H1 (cell line): ENCODE measurements at regions not wholly inside any gene's neighbourhood (a gene's known extent, or its start where the extent isn't known, plus 50 kb on each side); places are given as distances from the start of the nearest gene placed in this dataset.

Experiments
- BRCA1 ChIP-seq: IDR thresholded peaks from 2 replicates; pipeline ENCODE4 v1.6.1; 2012; ENCODE audit warnings: low read depth, low read length, improper control_type of control experiment
- EZH2 ChIP-seq: fragments of 200-600 bp; sonication (generic); IDR thresholded peaks from 2 replicates; pipeline ENCODE4 v1.7.1; 2012; ENCODE audit warnings: low read depth, mild to moderate bottlenecking, moderate library complexity, low read length, inconsistent platforms; ENCODE audit not compliant: severe bottlenecking
- FOSL1 ChIP-seq: IDR thresholded peaks from 2 replicates; pipeline ENCODE4 v1.6.1; 2011; ENCODE audit warnings: mild to moderate bottlenecking, low read depth, low read length, moderate library complexity; ENCODE audit not compliant: insufficient read depth
- JUN ChIP-seq: IDR thresholded peaks from 2 replicates; pipeline ENCODE4 v1.6.1; 2011; ENCODE audit warnings: low read depth, mild to moderate bottlenecking, improper control_type of control experiment, low read length
- POLR2A ChIP-seq, 2 experiments: IDR thresholded peaks; 1 replicate in 1 of 2; 2 replicates in 1 of 2; pipeline ENCODE4 v1.6.1; 2011; ENCODE audit warnings: low read depth in 2 of 2, low read length in 2 of 2, mild to moderate bottlenecking in 2 of 2; ENCODE audit errors: control extremely low read depth in 1 of 2
- POLR2AphosphoS5 ChIP-seq: IDR thresholded peaks from 2 replicates; pipeline ENCODE4 v1.6.1; 2011; ENCODE audit warnings: low read depth, low read length
- SIRT6 ChIP-seq: IDR thresholded peaks from one replicate; pipeline ENCODE4 v1.7.1; 2012; ENCODE audit warnings: low read length, inconsistent platforms
- TAF1 ChIP-seq: IDR thresholded peaks from 2 replicates; pipeline ENCODE4 v1.6.1; 2011; ENCODE audit warnings: mild to moderate bottlenecking, low read depth, low read length
- TEAD4 ChIP-seq: IDR thresholded peaks from 2 replicates; pipeline ENCODE4 v1.6.1; 2012; ENCODE audit warnings: low read depth, low read length, inconsistent platforms, mixed read lengths
- TF ChIP-seq, protein P1 (sequence below): IDR thresholded peaks from 2 replicates; pipeline ENCODE4 v1.6.1; 2012; ENCODE audit warnings: low read length, inconsistent platforms
- TF ChIP-seq, protein P2 (sequence below), 3 experiments: IDR thresholded peaks; 1 replicate in 2 of 3; 2 replicates in 1 of 3; pipeline versions ENCODE4 v1.5.1 to v1.6.1; 2011; ENCODE audit warnings: low read length in 3 of 3, mild to moderate bottlenecking in 3 of 3, inconsistent platforms in 2 of 3, low read depth in 1 of 3, moderate library complexity in 1 of 3; ENCODE audit not compliant: insufficient read depth in 1 of 3; ENCODE audit errors: control extremely low read depth in 1 of 3
- TF ChIP-seq, protein P3 (sequence below): IDR thresholded peaks from 2 replicates; pipeline ENCODE4 v1.6.1; 2012; ENCODE audit warnings: inconsistent platforms

DNA sequence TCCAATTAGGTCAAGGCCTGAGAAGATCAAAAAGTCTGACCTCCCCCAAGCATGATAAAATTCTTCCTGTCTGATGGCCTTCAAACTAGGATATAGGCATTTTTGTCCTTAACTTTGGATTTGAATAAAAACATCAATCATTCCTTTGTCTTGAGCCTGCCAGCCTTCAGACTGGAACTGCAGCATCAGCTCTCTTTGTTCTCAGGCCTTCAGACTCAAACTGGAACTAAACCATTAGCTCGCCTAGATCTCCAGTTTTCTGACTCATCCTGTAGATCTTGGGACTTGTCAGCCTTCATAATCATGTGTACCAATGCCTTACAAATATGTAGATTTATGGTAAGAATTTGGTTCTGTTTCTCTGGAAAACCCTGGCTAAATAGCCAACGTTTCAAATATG lies 721.7 kb downstream of the GALC start:
- TF ChIP-seq JUN (no peak), POLR2AphosphoS5 (no peak), EZH2 (no peak), TAF1 (no peak), POLR2A (IDR thresholded peaks at IDR 0.05; ENCODE audit: control extremely low read depth in 1 of 2, low read depth in 2 of 2, low read length in 2 of 2) (no peak), FOSL1 (no peak), TEAD4 (no peak), BRCA1 (no peak), SIRT6 (no peak)
- TF ChIP-seq, protein P1, sequence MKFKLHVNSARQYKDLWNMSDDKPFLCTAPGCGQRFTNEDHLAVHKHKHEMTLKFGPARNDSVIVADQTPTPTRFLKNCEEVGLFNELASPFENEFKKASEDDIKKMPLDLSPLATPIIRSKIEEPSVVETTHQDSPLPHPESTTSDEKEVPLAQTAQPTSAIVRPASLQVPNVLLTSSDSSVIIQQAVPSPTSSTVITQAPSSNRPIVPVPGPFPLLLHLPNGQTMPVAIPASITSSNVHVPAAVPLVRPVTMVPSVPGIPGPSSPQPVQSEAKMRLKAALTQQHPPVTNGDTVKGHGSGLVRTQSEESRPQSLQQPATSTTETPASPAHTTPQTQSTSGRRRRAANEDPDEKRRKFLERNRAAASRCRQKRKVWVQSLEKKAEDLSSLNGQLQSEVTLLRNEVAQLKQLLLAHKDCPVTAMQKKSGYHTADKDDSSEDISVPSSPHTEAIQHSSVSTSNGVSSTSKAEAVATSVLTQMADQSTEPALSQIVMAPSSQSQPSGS: no peak
- TF ChIP-seq, protein P2, sequence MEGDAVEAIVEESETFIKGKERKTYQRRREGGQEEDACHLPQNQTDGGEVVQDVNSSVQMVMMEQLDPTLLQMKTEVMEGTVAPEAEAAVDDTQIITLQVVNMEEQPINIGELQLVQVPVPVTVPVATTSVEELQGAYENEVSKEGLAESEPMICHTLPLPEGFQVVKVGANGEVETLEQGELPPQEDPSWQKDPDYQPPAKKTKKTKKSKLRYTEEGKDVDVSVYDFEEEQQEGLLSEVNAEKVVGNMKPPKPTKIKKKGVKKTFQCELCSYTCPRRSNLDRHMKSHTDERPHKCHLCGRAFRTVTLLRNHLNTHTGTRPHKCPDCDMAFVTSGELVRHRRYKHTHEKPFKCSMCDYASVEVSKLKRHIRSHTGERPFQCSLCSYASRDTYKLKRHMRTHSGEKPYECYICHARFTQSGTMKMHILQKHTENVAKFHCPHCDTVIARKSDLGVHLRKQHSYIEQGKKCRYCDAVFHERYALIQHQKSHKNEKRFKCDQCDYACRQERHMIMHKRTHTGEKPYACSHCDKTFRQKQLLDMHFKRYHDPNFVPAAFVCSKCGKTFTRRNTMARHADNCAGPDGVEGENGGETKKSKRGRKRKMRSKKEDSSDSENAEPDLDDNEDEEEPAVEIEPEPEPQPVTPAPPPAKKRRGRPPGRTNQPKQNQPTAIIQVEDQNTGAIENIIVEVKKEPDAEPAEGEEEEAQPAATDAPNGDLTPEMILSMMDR (IDR thresholded peaks at IDR 0.05; ENCODE audit: control extremely low read depth in 1 of 3, insufficient read depth in 1 of 3, low read depth in 1 of 3, low read length in 3 of 3): no peak
- TF ChIP-seq, protein P3, sequence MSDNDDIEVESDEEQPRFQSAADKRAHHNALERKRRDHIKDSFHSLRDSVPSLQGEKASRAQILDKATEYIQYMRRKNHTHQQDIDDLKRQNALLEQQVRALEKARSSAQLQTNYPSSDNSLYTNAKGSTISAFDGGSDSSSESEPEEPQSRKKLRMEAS: no peak
